ENCODE measurements at regions not wholly inside any gene's neighbourhood (a gene's known extent, or its start where the extent isn't known, plus 50 kb on each side); places are given as distances from the start of the nearest gene placed in this dataset.
A peak's percentile ranks its signal among the peaks of the same experiment; 100 is the strongest.

DNA sequence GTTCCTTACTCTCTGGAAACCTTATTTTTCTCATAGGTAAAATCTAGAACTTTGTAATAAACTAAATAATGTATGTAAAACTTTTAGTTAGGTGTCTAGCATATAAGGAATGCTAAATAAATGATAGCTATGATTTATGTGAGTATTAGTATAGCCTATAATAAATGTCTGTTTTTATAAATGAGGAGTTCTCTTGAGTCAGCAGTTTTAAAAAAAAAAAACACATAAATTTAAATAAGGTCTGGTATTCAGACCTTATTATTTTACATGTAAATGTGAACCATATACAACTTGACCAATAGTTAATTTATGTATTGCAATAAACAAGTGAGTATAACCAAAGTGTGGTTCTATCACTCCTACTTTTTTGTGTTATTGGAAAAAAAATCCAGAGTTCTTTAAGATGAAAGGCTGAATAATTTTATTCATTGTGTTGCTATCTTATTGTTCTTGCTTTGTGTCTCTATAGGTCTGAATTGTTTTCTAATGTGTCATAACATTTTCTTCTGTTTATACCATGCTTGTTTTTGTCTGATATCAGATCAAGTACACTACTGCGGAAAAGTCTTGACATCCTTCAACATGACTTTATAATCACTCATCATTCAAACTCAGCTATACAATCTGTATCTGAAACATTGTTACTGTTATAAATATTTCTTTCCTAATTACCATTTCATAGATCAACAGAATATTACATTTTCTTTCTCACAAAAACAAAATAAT is 115.7 kb downstream of the RASSF9 start:
- no peaks in the 10 kb centered on the region for H4K20me1 ChIP-seq (replicated peaks; ENCODE audit: control insufficient read depth, extremely low read depth, insufficient read depth, low read length)
- H3K27me3 ChIP-seq (ENCODE audit: control insufficient read depth in 2 of 2, insufficient read depth in 2 of 2, low read length in 2 of 2) = no peaks in the 10 kb centered on the region
- POLR2A ChIA-PET = no interaction called here
- H3K4me2 ChIP-seq (ENCODE audit: insufficient read depth, low read length) = peak overlapping the region; percentile 49
- CTCF ChIA-PET = interaction anchor here (1.2 kb wide), 1 partner anchor 55 kb away, joined by 3 read pairs; no protein-coding TSS in a partner anchor
- intact Hi-C loops (cut with micrococcal nuclease) (loop anchor here (1.0 to 5.0 kb wide), 3 partner anchors 94 to 510 kb away; no protein-coding TSS in a partner anchor), dilution Hi-C loops (cut with MboI; ENCODE audit: extremely low pct_ligation_motif_present, low sequenced_read_pairs) (no loop called here)
- H3K79me2 ChIP-seq (ENCODE audit: control insufficient read depth, insufficient read depth, low read length) = no peaks in the 10 kb centered on the region
- H3K9me3 ChIP-seq (replicated peaks; ENCODE audit: control insufficient read depth, insufficient read depth, low read length) = no peaks in the 10 kb centered on the region
- H3K9ac ChIP-seq (replicated peaks; ENCODE audit: extremely low read depth, insufficient read depth, low read length) = no peak overlapping the region
- FAIRE-seq (peak; percentile 79), DNase-seq (ENCODE audit: low read depth, low spot score) (peak; percentile 59)
- peak overlapping the region; percentile 81 for H2AFZ ChIP-seq (ENCODE audit: low read depth, low read length)
- H3K27ac ChIP-seq (ENCODE audit: insufficient read depth, low read depth, low read length) = peak overlapping the region; percentile 66
- no peak overlapping the region for H3K4me3 ChIP-seq (replicated peaks in 1 of 3; ENCODE audit: insufficient read depth in 1 of 3, low read depth in 1 of 3, low read length in 3 of 3)
- no TSS peak for BruUV-seq (replicated peaks)
- TF ChIP-seq FOS (IDR thresholded peaks at IDR 0.05; ENCODE audit: borderline replicate concordance, insufficient read depth, low read length) = peak; percentile 72
- no peak for TF ChIP-seq MYC (IDR thresholded peaks at IDR 0.05; ENCODE audit: low read depth, low read length)
- TF ChIP-seq POLR2AphosphoS5 (IDR thresholded peaks at IDR 0.05; ENCODE audit: insufficient read depth, low read depth, low read length) = no peak
- TF ChIP-seq GATA2 (IDR thresholded peaks at IDR 0.05; ENCODE audit: insufficient read depth, insufficient read length, low read depth, low read length) = peak; percentile 77
- TF ChIP-seq, protein P1, sequence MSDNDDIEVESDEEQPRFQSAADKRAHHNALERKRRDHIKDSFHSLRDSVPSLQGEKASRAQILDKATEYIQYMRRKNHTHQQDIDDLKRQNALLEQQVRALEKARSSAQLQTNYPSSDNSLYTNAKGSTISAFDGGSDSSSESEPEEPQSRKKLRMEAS (IDR thresholded peaks at IDR 0.05; ENCODE audit: insufficient read depth, insufficient read length) = no peak
- TF ChIP-seq POLR2A (IDR thresholded peaks at IDR 0.05; ENCODE audit: low read depth, low read length) = no peak
- peak; percentile 69 for TF ChIP-seq JUN (IDR thresholded peaks at IDR 0.05; ENCODE audit: borderline replicate concordance, insufficient read depth, insufficient read length, low read depth)
- no peak for TF ChIP-seq EZH2 (IDR thresholded peaks at IDR 0.05; ENCODE audit: borderline replicate concordance, low read depth, low read length, severe bottlenecking)
- TF ChIP-seq, protein P2, sequence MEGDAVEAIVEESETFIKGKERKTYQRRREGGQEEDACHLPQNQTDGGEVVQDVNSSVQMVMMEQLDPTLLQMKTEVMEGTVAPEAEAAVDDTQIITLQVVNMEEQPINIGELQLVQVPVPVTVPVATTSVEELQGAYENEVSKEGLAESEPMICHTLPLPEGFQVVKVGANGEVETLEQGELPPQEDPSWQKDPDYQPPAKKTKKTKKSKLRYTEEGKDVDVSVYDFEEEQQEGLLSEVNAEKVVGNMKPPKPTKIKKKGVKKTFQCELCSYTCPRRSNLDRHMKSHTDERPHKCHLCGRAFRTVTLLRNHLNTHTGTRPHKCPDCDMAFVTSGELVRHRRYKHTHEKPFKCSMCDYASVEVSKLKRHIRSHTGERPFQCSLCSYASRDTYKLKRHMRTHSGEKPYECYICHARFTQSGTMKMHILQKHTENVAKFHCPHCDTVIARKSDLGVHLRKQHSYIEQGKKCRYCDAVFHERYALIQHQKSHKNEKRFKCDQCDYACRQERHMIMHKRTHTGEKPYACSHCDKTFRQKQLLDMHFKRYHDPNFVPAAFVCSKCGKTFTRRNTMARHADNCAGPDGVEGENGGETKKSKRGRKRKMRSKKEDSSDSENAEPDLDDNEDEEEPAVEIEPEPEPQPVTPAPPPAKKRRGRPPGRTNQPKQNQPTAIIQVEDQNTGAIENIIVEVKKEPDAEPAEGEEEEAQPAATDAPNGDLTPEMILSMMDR (IDR thresholded peaks at IDR 0.05; ENCODE audit: extremely low read depth in 1 of 2, insufficient read depth in 1 of 2, low read depth in 1 of 2, low read length in 2 of 2) = no peak
- no peaks in the 10 kb centered on the region for H3K9me1 ChIP-seq (replicated peaks; ENCODE audit: control insufficient read depth, extremely low read depth, insufficient read depth, low read length)
- peaks cover 17% of the 10 kb centered on the region for H3K4me1 ChIP-seq (ENCODE audit: control insufficient read depth, extremely low read depth, insufficient read depth, low read length)
- H3K36me3 ChIP-seq (ENCODE audit: control insufficient read depth in 2 of 2, extremely low read depth in 1 of 2, insufficient read depth in 2 of 2, low read length in 2 of 2) = no peaks in the 10 kb centered on the region
